Activated T-helper 1 cell treated with anti-CD3 and anti-CD28 coated beads, Interleukin-12 subunit alpha, Interleukin-12 subunit beta, Interleukin-2, Interleukin-4 antibody, amounts not matched to agents 30 ng/mL and 10 ng/mL and 1 ng/mL, durations not matched to agents 14 hours and 24 hours and 36 hours (primary cell): ENCODE measurements at regions not wholly inside any gene's neighbourhood (a gene's known extent, or its start where the extent isn't known, plus 50 kb on each side); places are given as distances from the start of the nearest gene placed in this dataset.
"Not testable (repeated sequence)": the region's sequence is repeated elsewhere in the genome, so short reads cannot be mapped to it uniquely, and the experiment has no call there.

ENCODE experiments used
- DNase-seq: peaks from one replicate; pipeline ENCODE4 v3.0.0; 2021; ENCODE audit warnings: low spot score
- H3K27ac Mint-ChIP-seq: one replicate; pipeline ENCODE4 v1.8.0; 2021; ENCODE audit warnings: mild to moderate bottlenecking, mixed read lengths
- H3K27me3 Mint-ChIP-seq: one replicate; pipeline ENCODE4 v1.8.0; 2022; ENCODE audit warnings: mild to moderate bottlenecking, moderate library complexity, mixed read lengths; ENCODE audit not compliant: insufficient read depth
- H3K36me3 Mint-ChIP-seq: one replicate; pipeline ENCODE4 v1.8.0; 2021; ENCODE audit warnings: low read depth, mixed read lengths
- H3K4me1 Mint-ChIP-seq: one replicate; pipeline ENCODE4 v1.8.0; 2021; ENCODE audit warnings: low read depth, mixed read lengths
- H3K4me3 Mint-ChIP-seq: one replicate; pipeline ENCODE4 v1.8.0; 2021; ENCODE audit warnings: mild to moderate bottlenecking, moderate library complexity, mixed read lengths
- H3K9me3 Mint-ChIP-seq: one replicate; pipeline ENCODE4 v1.8.0; 2021; ENCODE audit warnings: mixed read lengths
- intact Hi-C: fragments of 100-400 bp; cut with micrococcal nuclease; formaldehyde crosslinking; loops from one replicate; pipeline ENCODE4 v1.15.1; 2024

GRCh38 chr20:22842793-22843192, 192.3 kb upstream of the SSTR4 start:
- Mint-ChIP-seq H3K27me3 (peaks cover 2% of the 10 kb centered on the region), H3K9me3 (no peaks in the 10 kb centered on the region), H3K36me3 (no peaks in the 10 kb centered on the region), H3K27ac (no peak overlapping the region), H3K4me1 (no peaks in the 10 kb centered on the region), H3K4me3 (no peak overlapping the region)
- intact Hi-C loops, result loop anchor here (2.0 kb wide), 1 partner anchor 58 kb away; no protein-coding TSS in a partner anchor
- DNase-seq, result no peak

DNA sequence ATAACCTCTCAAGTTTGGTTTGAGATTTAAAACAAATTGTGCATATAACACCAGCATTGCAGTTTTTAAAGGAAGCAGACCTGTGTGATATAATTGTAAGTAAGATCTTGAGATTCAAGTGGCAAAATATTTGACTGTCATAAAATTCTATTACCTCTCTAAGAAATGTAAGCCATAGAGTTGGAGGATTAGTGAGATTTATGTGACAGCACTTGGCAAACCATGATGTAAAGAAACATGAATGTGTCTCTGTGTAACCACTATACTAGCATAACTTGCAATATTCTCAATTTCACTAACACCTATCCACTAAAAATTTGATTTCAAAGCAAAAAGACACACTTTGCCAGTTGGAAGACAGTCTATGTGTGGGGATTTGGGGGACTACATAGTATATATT, 190.2 kb upstream of the SSTR4 start:
- no peak overlapping the region for H3K4me3 Mint-ChIP-seq
- intact Hi-C loops, result no loop called here
- H3K27ac Mint-ChIP-seq, result no peak overlapping the region
- DNase-seq, result no peak
- no peaks in the 10 kb centered on the region for H3K4me1 Mint-ChIP-seq
- peaks cover 2% of the 10 kb centered on the region for H3K27me3 Mint-ChIP-seq
- H3K36me3 Mint-ChIP-seq, result no peaks in the 10 kb centered on the region
- H3K9me3 Mint-ChIP-seq, result no peaks in the 10 kb centered on the region

DNA sequence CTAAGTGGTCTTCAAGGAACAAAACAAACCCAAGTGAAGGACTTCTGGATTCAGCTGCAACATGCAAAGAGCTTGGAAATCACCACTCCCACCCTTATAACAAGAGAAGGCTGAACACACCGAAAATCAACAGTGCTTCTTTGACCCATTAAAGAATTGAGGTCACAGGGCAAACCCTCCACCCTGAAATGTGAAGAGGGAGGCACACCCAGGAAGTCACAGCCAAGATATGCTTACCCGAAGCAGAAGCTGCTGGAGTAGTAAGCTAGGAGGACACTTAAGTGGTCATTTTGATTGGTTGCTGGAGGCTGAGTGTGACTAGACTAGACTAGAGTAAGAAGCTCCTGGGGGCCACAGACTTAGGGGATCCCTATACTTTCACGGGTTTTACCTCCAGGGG, 188.2 kb upstream of the SSTR4 start:
- H3K9me3 Mint-ChIP-seq, result no peaks in the 10 kb centered on the region
- H3K27ac Mint-ChIP-seq, result no peak overlapping the region
- no peaks in the 10 kb centered on the region for H3K4me1 Mint-ChIP-seq
- intact Hi-C loops, result no loop called here
- H3K4me3 Mint-ChIP-seq, result no peak overlapping the region
- H3K36me3 Mint-ChIP-seq, result no peaks in the 10 kb centered on the region
- DNase-seq, result no peak
- peaks cover 2% of the 10 kb centered on the region for H3K27me3 Mint-ChIP-seq

GRCh38 chr20:22848364-22848763, 186.7 kb upstream of the SSTR4 start:
- no peaks in the 10 kb centered on the region for H3K9me3 Mint-ChIP-seq
- H3K27me3 Mint-ChIP-seq, result peaks cover 2% of the 10 kb centered on the region
- H3K4me1 Mint-ChIP-seq, result no peaks in the 10 kb centered on the region
- H3K27ac Mint-ChIP-seq, result no peak overlapping the region
- H3K4me3 Mint-ChIP-seq, result no peak overlapping the region
- intact Hi-C loops, result no loop called here
- H3K36me3 Mint-ChIP-seq, result no peaks in the 10 kb centered on the region
- no peak for DNase-seq

DNA sequence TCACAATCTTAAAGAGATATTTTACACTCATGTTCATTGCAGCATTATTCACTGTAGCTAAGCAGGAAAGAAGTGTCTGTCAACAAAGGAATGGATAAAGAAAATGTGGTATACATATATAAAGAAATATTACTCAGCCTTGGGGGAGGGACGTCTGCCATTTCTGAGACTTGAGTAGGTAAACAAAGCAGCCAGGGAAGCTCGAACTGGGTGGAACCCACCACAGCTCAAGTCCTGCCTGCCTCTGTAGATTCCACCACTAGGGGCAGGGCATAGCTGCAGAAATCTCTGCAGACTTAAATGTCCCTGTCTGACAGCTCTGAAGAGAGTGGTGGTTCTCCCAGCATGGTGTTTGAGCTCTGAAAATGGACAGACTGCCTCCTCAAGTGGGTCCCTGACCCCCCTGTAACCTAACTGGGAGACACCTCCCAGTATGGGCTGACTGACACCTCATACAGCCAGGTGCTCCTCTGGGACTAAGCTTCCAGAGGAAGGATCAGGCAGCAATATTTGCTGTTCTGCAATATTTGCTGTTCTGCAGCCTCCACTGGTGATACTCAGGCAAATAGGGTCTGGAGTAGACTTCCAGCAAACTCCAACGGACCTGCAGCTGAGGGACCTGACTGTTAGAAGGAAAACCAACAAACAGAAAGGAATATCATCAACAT, 183.3 kb upstream of the SSTR4 start:
- H3K27me3 Mint-ChIP-seq, H3K27ac Mint-ChIP-seq, H3K36me3 Mint-ChIP-seq, H3K4me3 Mint-ChIP-seq, H3K4me1 Mint-ChIP-seq, intact Hi-C loops, H3K9me3 Mint-ChIP-seq, DNase-seq: not testable (repeated sequence)

- intact Hi-C loops, result no loop called here
- no peak for DNase-seq
- H3K27ac Mint-ChIP-seq, result no peak overlapping the region
- no peaks in the 10 kb centered on the region for H3K4me1 Mint-ChIP-seq
- no peaks in the 10 kb centered on the region for H3K9me3 Mint-ChIP-seq
- H3K27me3 Mint-ChIP-seq, result no peaks in the 10 kb centered on the region
- no peaks in the 10 kb centered on the region for H3K36me3 Mint-ChIP-seq
- H3K4me3 Mint-ChIP-seq, result no peak overlapping the region
These were observed 173.7 kb upstream of the SSTR4 start for GRCh38 chr20:22861231-22861980.

DNA sequence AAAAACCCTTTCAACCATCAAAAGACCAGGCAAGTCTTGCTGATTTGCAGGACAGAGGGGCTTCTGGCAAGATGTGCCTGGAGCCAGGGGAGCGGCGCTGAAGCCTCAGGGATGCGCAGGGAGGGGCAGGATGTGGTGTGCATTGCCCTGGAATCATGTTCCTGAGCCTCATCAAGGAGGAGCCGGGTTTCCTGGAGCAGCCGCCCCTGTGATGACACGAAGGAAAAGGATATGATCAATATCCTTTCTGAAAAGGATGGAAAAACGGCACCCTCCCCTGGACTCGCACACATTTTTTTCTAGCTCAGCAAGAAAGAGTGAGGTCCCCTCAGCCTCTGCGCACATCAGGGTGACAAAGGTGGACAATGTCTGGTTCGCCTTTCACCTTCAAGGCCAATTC, 173.1 kb upstream of the SSTR4 start:
- Mint-ChIP-seq H3K9me3 (no peaks in the 10 kb centered on the region), H3K27me3 (no peaks in the 10 kb centered on the region), H3K4me3 (no peak overlapping the region), H3K36me3 (no peaks in the 10 kb centered on the region), H3K4me1 (no peaks in the 10 kb centered on the region), H3K27ac (no peak overlapping the region)
- intact Hi-C loops, result no loop called here
- no peak for DNase-seq

DNA sequence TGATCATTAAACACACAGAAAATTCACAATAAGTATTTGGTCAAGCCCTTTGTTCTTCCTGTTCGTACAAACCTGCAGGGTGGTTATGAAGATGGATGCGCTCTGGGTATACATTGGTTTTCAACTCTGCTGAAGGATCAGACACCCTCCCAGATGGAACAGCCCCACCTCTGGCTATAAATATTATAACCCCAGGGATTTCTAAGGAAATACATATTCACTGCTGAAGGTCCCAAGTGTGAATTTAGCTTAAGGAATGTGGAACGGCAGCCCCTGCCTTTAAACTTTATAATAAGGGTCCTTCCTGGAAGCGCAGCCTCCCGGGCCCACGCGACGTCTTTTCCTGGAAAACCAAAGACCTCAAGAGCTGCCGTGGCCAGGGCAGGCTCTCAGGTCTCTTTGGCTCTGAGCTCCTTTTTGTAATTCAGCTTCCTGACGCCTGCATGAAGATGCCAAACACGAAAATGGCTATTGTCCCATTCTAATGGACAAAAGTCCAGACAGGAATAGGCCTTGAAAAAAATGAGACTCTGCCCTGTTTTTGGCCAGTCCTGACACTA, 172.4 kb upstream of the SSTR4 start:
- Mint-ChIP-seq H3K4me1 (no peaks in the 10 kb centered on the region), H3K27ac (no peak overlapping the region), H3K36me3 (no peaks in the 10 kb centered on the region), H3K9me3 (no peaks in the 10 kb centered on the region), H3K4me3 (no peak overlapping the region), H3K27me3 (no peaks in the 10 kb centered on the region)
- no peak for DNase-seq
- intact Hi-C loops, result no loop called here

DNA sequence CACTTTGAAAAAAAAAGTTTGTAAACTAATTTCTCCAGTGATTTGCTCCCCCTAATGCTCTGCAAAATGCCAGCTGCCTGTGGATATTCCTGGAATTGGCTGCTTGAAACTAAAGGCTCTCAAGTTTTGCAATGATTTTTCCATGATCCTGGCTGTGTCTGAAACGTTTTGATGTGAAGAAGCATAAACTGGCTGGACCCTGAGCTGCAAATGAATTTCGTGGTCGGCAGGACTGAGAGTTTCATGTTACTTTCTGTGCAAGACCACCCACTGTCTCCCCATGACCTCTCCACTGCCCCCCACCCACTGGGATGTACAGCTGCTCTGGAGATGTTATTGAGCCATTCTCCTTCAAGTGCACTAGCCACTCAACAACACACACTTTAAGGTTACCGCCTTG, 171.3 kb upstream of the SSTR4 start:
- no peak for DNase-seq
- no peak overlapping the region for H3K27ac Mint-ChIP-seq
- no peaks in the 10 kb centered on the region for H3K4me1 Mint-ChIP-seq
- no peaks in the 10 kb centered on the region for H3K27me3 Mint-ChIP-seq
- H3K4me3 Mint-ChIP-seq, result no peak overlapping the region
- intact Hi-C loops, result no loop called here
- no peaks in the 10 kb centered on the region for H3K36me3 Mint-ChIP-seq
- H3K9me3 Mint-ChIP-seq, result no peaks in the 10 kb centered on the region

GRCh38 chr20:22866812-22867341, 168.2 kb upstream of the SSTR4 start:
- H3K27ac Mint-ChIP-seq, result no peak overlapping the region

DNA sequence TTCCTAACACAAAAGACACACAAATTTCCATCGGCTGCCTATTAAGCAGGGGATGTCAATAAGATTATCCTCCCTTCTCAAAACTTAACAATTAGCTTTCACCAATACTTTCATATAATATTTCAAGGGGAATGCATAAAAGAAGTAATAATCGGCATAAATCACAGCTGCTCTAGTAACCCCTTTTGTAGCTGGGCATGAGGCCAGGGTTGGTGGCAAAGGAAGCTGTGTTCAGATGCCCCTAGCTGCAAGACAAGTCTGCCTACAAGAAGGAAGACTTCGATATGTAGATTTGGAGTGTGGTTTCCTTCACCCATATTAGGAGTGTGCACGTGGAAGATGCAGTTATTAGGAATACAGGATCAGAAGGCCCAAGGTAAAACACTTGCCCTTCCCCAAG, 156.9 kb upstream of the SSTR4 start:
- Mint-ChIP-seq H3K4me1 (no peaks in the 10 kb centered on the region), H3K27ac (no peak overlapping the region), H3K9me3 (no peaks in the 10 kb centered on the region), H3K36me3 (no peaks in the 10 kb centered on the region), H3K27me3 (no peaks in the 10 kb centered on the region), H3K4me3 (no peak overlapping the region)
- intact Hi-C loops, result no loop called here
- no peak for DNase-seq

More at GRCh38 chr20:22866812-22867341, 168.2 kb upstream of the SSTR4 start:
- DNase-seq, result no peak
- H3K27me3 Mint-ChIP-seq, result peaks cover 2% of the 10 kb centered on the region
- H3K9me3 Mint-ChIP-seq, result no peaks in the 10 kb centered on the region
- no peaks in the 10 kb centered on the region for H3K4me1 Mint-ChIP-seq
- H3K36me3 Mint-ChIP-seq, result no peaks in the 10 kb centered on the region
- intact Hi-C loops, result no loop called here
- no peak overlapping the region for H3K4me3 Mint-ChIP-seq

DNA sequence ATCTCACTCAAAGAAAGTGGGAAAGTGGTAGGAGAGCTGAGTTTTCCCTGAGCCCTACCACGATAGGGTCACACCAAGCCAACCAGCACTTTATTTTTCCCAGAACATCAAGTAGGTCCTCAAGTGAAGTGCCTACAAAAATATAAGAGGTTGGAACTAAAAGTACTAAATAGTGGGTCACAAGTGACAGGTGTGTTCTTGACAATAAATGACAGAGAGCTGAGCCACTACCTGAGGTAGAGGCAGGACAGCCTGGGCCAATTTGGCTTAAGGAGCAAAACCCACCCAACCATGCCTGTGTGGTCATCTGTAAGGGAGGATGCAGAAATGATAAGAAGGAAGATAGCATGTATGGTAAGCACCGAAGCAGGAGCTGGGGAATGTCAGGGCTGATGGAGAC, 154.8 kb upstream of the SSTR4 start:
- Mint-ChIP-seq H3K9me3 (no peaks in the 10 kb centered on the region), H3K4me3 (no peak overlapping the region), H3K36me3 (no peaks in the 10 kb centered on the region), H3K27me3 (no peaks in the 10 kb centered on the region), H3K27ac (no peak overlapping the region), H3K4me1 (no peaks in the 10 kb centered on the region)
- DNase-seq, result no peak
- intact Hi-C loops, result no loop called here

DNA sequence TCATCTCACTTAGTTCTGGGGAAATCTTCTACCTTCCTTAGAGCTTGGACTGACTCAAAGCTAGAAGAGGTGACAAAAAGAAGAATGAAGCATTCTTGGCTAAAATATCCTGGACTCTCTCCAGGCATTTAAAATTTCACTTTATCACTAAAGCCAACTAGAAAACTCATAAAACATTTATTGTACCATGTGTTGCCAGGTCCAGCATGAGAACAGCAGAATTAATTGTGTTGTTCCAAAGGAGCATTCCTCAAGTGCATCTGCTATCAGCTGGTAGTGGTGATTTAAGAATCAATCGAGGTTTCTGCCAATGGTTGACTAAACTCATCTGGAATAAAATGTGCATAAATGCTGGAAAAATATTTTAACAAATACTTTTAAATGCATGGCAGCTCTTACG, 147.3 kb upstream of the SSTR4 start:
- no peak for DNase-seq
- Mint-ChIP-seq H3K4me1 (no peaks in the 10 kb centered on the region), H3K4me3 (no peak overlapping the region), H3K36me3 (no peaks in the 10 kb centered on the region), H3K9me3 (peaks cover 4% of the 10 kb centered on the region), H3K27ac (no peak overlapping the region), H3K27me3 (peaks cover 3% of the 10 kb centered on the region)
- intact Hi-C loops, result no loop called here
